ENCODE measurements at regions not wholly inside any gene's neighbourhood (a gene's known extent, or its start where the extent isn't known, plus 50 kb on each side); places are given as distances from the start of the nearest gene placed in this dataset.

DNA sequence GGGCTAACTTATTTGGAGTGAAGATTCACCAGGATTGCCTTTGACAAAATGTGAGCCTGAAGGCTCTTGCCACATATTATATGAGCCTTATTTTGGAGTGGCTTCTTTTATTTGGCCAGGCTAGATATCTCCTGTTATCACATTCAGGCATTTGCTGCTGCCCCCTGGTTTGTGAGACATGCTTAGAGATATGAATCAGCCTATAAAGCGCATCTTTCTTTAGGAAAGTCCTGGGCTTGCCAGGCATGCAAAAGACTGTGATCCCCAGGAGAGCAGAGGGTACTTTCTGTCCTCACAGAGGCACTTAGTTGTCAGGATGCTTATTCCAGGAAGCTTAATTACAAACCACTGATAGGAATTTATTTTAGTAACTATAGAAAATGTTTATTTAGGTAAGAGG, 333.3 kb downstream of the FAT3 start:
- TF ChIP-seq CTCF (IDR thresholded peaks at IDR 0.05) (no peak), EP300 (IDR thresholded peaks at IDR 0.05) (no peak), POLR2A (IDR thresholded peaks at IDR 0.05) (no peak)
